Lung (tissue), 11 donors: ENCODE measurements at regions not wholly inside any gene's neighbourhood (a gene's known extent, or its start where the extent isn't known, plus 50 kb on each side); places are given as distances from the start of the nearest gene placed in this dataset.

Experiments
- ATAC-seq: fragments of 200-7000 bp; cut with Tn5 transposase; one replicate; pipeline ENCODE4 v1.9.1; 2020; ENCODE audit warnings: moderate number of reproducible peaks; ENCODE audit not compliant: insufficient read depth, low FRiP score
- DNase-seq, 3 donors: peaks; one replicate each; pipeline ENCODE4 v3.0.0-alpha.2; 2013 to 2017
- H3K27ac ChIP-seq, 2 donors: one replicate each; pipeline ENCODE4 v1.5.1; 2013; ENCODE audit warnings: mild to moderate bottlenecking in 2 of 2, moderate library complexity in 2 of 2, control low read depth in 1 of 2, inconsistent platforms in 1 of 2, low read depth in 1 of 2, low read length in 1 of 2
- H3K27me3 ChIP-seq, 3 donors: one replicate each; pipeline ENCODE4 v1.5.1; 2013; ENCODE audit warnings: low read length in 2 of 3; ENCODE audit not compliant: control insufficient read depth in 3 of 3, insufficient read depth in 3 of 3
- H3K36me3 ChIP-seq, 4 donors: one replicate each; pipeline ENCODE4 v1.5.1; 2013; ENCODE audit warnings: low read length in 4 of 4, mild to moderate bottlenecking in 1 of 4, moderate library complexity in 1 of 4; ENCODE audit not compliant: control insufficient read depth in 4 of 4, insufficient read depth in 4 of 4
- H3K4me1 ChIP-seq, 5 donors: one replicate each; pipeline ENCODE4 v1.5.1; 2013; ENCODE audit warnings: low read length in 5 of 5, mild to moderate bottlenecking in 2 of 5, moderate library complexity in 1 of 5; ENCODE audit not compliant: control insufficient read depth in 5 of 5, insufficient read depth in 5 of 5
- H3K4me3 ChIP-seq: one replicate; pipeline ENCODE4 v1.5.1; 2013; ENCODE audit warnings: mild to moderate bottlenecking, control low read depth, moderate library complexity
- H3K9ac ChIP-seq, 2 donors: one replicate each; pipeline ENCODE4 v1.5.1; 2013; ENCODE audit warnings: low read length in 2 of 2, control low read depth in 1 of 2; ENCODE audit not compliant: insufficient read depth in 1 of 2
- H3K9me3 ChIP-seq, 4 donors: one replicate each; pipeline ENCODE4 v1.5.1; 2013; ENCODE audit warnings: low read length in 3 of 4, mild to moderate bottlenecking in 1 of 4, moderate library complexity in 1 of 4; ENCODE audit not compliant: control insufficient read depth in 4 of 4, insufficient read depth in 3 of 4
- CTCF ChIP-seq: IDR thresholded peaks from 2 replicates; pipeline ENCODE4 v1.5.1; 2012; ENCODE audit warnings: mild to moderate bottlenecking; ENCODE audit errors: control extremely low read depth, extremely low read depth
- WGBS, 2 donors: extraction: QIAGEN DNeasy Blood & Tissue Kit; methylation state at CpG; one replicate each; pipeline ENCODE4 v1.1.7; 2013; 5-methylcytosine and 5-hydroxymethylcytosine counted together
- donor health status: control.
- donor health status: control.
- donor health status: Bipolar disorder and iron deficiency.
- donor health status: healthy.
- donor health status: DM: yes; HTN: yes; CAD: no.

DNA sequence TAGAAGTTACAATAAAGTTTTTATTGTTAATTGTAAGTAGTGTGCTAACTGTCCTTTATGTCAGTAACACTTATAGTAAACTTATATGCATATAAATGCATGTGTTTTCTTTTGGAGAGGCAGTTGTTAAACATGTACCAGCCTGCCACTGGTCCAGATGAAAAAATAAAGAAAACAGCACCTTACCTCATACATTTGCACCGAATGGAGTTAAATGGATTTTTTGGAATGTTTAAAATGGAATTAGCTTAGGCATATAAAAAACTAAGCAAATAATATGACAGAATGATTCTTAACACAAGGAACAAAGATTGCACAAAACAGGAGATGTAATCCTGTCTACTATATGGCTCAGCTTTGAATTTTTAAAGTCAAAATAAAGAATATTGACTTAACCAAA, 50.2 kb upstream of the ALDH1A3 start:
- no peaks in the 10 kb centered on the region for H3K4me1 ChIP-seq
- WGBS, 2 donors: 88 to 94% methylated on average over 1 of the region's 1 CpG
- ATAC-seq (no peak), DNase-seq (no peak)
- H3K27ac ChIP-seq: no peak overlapping the region
- peaks cover 0 to 7% (median 2%) of the 10 kb centered on the region in 4 donors for H3K9me3 ChIP-seq
- TF ChIP-seq CTCF: no peak
- H3K9ac ChIP-seq: no peak overlapping the region
- no peaks in the 10 kb centered on the region for H3K36me3 ChIP-seq
- H3K27me3 ChIP-seq: no peaks in the 10 kb centered on the region
- H3K4me3 ChIP-seq: no peak overlapping the region
